ENCODE measurements at regions not wholly inside any gene's neighbourhood (a gene's known extent, or its start where the extent isn't known, plus 50 kb on each side); places are given as distances from the start of the nearest gene placed in this dataset.
A peak's percentile ranks its signal among the peaks of the same experiment; 100 is the strongest.
"Not testable (repeated sequence)": the region's sequence is repeated elsewhere in the genome, so short reads cannot be mapped to it uniquely, and the experiment has no call there.

GRCh38 chr7:17099083-17099973, 199.1 kb upstream of the AHR start:
- peak; percentile 88 for ATAC-seq
- TF ChIP-seq, protein P1, sequence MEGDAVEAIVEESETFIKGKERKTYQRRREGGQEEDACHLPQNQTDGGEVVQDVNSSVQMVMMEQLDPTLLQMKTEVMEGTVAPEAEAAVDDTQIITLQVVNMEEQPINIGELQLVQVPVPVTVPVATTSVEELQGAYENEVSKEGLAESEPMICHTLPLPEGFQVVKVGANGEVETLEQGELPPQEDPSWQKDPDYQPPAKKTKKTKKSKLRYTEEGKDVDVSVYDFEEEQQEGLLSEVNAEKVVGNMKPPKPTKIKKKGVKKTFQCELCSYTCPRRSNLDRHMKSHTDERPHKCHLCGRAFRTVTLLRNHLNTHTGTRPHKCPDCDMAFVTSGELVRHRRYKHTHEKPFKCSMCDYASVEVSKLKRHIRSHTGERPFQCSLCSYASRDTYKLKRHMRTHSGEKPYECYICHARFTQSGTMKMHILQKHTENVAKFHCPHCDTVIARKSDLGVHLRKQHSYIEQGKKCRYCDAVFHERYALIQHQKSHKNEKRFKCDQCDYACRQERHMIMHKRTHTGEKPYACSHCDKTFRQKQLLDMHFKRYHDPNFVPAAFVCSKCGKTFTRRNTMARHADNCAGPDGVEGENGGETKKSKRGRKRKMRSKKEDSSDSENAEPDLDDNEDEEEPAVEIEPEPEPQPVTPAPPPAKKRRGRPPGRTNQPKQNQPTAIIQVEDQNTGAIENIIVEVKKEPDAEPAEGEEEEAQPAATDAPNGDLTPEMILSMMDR (IDR thresholded peaks at IDR 0.05) = no peak
- Histone ChIP-seq H3K4me3 (no peak overlapping the region), H3K36me3 (no peaks in the 10 kb centered on the region), H3K27me3 (no peaks in the 10 kb centered on the region), H3K4me1 (peaks cover 10 to 17% of the 10 kb centered on the region in 2 donors), H3K27ac (peak overlapping the region; percentile 71 to 72), H3K9me3 (no peaks in the 10 kb centered on the region)
- DNase-seq = peak in 1 of 4 donors; percentile 55
- intact Hi-C loops (cut with DNase I) = no loop called here

DNA sequence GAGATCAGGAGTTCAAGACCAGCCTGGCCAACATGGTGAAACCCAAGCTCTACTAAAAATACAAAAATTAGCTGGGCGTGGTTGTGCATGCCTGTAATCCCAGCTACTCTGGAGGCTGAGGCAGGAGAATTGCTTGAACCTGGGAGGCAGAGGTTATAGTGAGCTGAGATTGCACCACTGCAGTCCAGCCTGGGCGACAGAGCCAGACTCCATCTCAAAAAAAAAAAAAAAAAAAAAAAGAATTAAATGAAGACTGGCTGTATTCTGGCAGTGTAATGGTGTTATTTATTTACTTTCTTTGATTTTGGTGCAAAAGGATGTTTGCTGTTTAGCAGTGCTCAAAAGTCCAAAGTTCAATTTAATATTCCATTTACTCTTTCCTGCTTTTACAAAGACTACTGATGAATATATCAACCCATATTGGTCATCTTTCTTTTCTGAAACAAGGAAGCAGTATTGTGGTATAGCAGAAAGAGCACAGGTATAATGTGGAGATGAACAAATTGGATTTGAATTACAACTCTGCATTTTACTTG, 198.4 kb upstream of the AHR start:
- H3K36me3 ChIP-seq; H3K9me3 ChIP-seq; DNase-seq; intact Hi-C loops (cut with DNase I); ATAC-seq; H3K27me3 ChIP-seq; H3K4me3 ChIP-seq: not testable (repeated sequence)
- Histone ChIP-seq H3K4me1 (peaks cover 10 to 17% of the 10 kb centered on the region in 2 donors), H3K27ac (peak overlapping the region in 1 of 2 donors; percentile 71)

- no peak overlapping the region for H3K27ac ChIP-seq
- no peaks in the 10 kb centered on the region for H3K27me3 ChIP-seq
- ATAC-seq (no peak), DNase-seq (no peak)
- intact Hi-C loops (cut with DNase I) = no loop called here
- H3K36me3 ChIP-seq = no peaks in the 10 kb centered on the region
- no peak overlapping the region for H3K4me3 ChIP-seq
- TF ChIP-seq, protein P1 (IDR thresholded peaks at IDR 0.05) = no peak
- H3K4me1 ChIP-seq = peaks cover 5 to 17% of the 10 kb centered on the region in 2 donors
- H3K9me3 ChIP-seq = no peaks in the 10 kb centered on the region
Measured at GRCh38 chr7:17101207-17101696, 197.2 kb upstream of the AHR start.

DNA sequence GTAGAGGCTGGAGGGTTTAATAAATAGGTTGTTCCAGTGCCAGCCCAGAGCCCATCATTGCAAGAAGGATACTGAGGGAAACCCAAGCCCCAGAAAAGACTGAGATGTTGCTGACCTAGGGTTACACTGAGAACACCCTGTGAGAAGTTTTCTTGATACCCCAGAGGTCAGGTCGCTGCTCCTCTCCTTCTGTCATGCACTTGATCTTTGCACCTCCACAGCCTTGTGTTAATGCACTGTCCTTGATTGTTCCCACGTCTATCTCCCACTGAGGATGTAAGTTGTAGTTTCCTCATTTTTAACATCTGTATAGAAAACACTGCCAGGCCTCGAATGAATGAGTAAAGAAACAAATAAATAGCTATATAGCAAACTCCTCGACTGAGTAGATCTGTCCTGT, 195.3 kb upstream of the AHR start:
- Histone ChIP-seq H3K36me3 (no peaks in the 10 kb centered on the region), H3K27me3 (no peaks in the 10 kb centered on the region), H3K27ac (no peak overlapping the region), H3K4me1 (peaks cover 5 to 15% of the 10 kb centered on the region in 2 donors), H3K9me3 (no peaks in the 10 kb centered on the region), H3K4me3 (no peak overlapping the region)
- TF ChIP-seq, protein P1 (IDR thresholded peaks at IDR 0.05) = no peak
- intact Hi-C loops (cut with DNase I) = no loop called here
- DNase-seq (no peak), ATAC-seq (no peak)

GRCh38 chr7:17103984-17104383, 194.5 kb upstream of the AHR start:
- Histone ChIP-seq H3K36me3 (no peaks in the 10 kb centered on the region), H3K4me1 (peaks cover 3 to 7% of the 10 kb centered on the region in 2 donors), H3K27ac (no peak overlapping the region), H3K4me3 (no peak overlapping the region), H3K27me3 (no peaks in the 10 kb centered on the region), H3K9me3 (no peaks in the 10 kb centered on the region)
- ATAC-seq (no peak), DNase-seq (no peak)
- intact Hi-C loops (cut with DNase I) = no loop called here
- TF ChIP-seq, protein P1 (IDR thresholded peaks at IDR 0.05) = no peak
